ENCODE measurements at regions not wholly inside any gene's neighbourhood (a gene's known extent, or its start where the extent isn't known, plus 50 kb on each side); places are given as distances from the start of the nearest gene placed in this dataset.

- no peak for DNase-seq
These were observed 94.0 kb downstream of the GLI2 start for GRCh38 chr2:120829633-120830025.

DNA sequence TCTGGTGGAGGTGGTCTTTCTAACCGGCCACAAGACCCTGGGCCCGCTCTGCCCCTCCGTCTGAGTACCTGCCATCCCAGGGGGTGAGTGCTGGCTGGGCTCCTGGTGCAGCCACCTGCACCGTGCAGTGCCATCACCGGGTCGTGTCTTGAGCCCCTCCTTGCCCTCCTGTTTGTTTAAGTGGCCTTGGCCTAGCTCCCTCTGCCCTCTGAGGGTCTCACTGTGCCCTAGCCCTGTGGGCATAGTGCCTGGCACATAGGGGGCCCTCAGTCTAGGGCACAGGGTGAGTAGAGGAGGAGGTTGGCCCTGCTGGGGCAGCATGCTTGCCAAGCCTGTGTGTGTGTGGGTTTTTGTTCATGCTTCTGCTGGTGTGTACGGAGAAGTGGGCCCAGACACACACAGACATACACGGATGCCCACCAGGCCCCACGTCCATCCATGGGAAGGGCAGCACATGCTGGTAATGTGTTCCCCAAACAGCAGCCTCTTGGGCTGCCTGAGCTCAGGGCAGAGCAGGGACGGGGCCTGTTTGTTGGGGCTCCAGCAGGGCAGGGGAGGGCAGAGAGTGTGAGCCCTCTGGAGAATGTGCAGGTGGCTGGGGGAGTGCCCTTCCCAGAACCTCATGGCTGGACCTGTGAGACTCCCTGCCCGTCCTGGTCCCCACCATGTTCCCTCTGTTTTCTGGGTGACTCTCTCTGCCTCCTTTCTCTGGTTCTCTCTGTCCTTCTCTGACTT lies 94.6 kb downstream of the GLI2 start:
- DNase-seq = no peak

DNA sequence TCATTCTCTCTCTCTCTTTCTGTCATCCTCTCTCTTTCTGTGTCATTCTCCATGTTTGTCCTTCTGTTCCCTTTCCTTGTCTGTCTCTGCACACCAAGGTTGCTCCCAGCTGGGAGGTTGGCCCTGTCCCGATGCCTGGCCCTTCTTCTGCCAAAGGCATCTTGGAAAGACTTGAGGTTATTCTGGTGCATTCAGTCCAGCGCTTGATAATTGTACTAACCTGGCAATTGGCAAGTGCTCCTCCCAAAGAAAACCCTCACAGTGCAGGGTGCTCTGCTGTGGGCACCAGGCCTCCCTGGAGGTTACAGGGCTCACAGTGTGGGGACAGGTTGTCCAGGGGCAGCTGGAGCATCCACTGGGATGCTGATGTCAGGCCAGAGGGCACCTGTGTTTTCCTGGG lies 95.4 kb downstream of the GLI2 start:
- DNase-seq = no peak

- DNase-seq = no peak
These were observed 96.2 kb downstream of the GLI2 start for GRCh38 chr2:120831891-120832290.

- no peak for DNase-seq
These were observed 96.8 kb downstream of the GLI2 start for GRCh38 chr2:120832296-120833070.

DNA sequence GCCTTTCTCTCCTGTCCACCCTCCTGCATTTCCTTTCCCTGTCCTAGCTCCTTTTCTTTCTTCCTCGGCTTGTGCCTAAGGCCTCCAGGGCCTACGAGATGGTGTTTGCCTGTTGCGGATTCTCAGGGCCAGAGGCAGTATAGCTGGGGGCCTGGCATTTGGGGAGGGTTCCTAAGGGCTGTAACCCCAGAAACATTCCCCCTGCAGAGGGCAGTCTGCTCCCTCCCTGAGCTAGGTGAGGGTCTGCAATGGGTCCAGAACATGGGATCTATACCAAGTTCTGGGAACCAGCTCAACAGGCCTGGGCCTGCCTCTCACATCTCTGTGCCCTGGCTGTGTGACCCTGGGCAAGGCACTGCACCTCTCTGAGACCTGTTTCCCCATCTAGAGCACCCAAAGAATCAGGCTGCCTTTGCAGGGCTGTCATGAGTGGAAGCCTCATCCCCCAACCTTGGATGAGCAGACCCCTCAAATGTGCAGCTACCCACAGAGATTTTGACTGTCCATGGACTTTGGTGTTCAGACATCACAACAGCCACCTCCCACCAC lies 97.5 kb downstream of the GLI2 start:
- no peak for DNase-seq

GRCh38 chr2:120834206-120834605 lies 98.5 kb downstream of the GLI2 start:
- no peak for DNase-seq

DNA sequence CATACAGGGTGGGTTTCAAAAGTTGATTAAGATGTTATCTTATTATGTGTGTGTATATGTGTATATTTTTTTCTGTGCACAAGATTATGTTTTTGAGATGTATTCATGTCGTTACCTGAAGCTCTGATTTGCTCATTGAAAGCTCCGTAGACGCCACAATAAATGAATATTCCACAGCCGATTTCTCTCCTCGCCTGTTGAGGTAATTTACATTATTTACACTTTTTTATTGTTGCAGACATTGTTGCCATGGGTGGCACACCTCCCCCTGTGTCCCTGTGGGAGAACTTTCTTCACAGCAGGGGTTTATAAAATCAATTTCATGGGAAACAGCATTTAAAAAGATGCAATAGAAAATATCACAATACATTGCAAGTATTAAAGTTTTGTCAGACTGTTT lies 100.6 kb downstream of the GLI2 start:
- DNase-seq = no peak

GRCh38 chr2:120840795-120841487 lies 105.3 kb downstream of the GLI2 start:
- no peak for DNase-seq

GRCh38 chr2:120842456-120843439 lies 107.1 kb downstream of the GLI2 start:
- no peak for DNase-seq

- DNase-seq = no peak
These were observed 108.5 kb downstream of the GLI2 start for GRCh38 chr2:120844070-120844738.

DNA sequence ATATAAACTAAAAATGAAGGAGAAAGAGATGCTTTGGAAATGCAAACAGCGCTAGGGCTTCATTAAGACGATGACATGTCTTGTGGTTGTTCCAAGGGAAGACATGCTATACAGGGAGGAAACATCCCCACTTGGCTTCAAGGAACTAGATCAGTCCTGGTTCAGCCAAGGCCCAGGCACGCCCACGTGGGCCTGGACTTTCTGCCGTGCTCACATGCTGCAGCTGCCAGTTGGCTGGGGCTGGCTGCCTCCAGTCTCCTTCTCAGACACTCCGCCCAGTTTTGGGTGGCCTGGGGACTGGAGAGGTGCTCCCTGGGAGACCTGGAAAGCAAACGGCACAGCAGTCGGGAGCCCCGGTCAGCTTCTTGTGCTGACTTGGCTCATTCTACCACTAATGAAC lies 109.6 kb downstream of the GLI2 start:
- DNase-seq = no peak

DNA sequence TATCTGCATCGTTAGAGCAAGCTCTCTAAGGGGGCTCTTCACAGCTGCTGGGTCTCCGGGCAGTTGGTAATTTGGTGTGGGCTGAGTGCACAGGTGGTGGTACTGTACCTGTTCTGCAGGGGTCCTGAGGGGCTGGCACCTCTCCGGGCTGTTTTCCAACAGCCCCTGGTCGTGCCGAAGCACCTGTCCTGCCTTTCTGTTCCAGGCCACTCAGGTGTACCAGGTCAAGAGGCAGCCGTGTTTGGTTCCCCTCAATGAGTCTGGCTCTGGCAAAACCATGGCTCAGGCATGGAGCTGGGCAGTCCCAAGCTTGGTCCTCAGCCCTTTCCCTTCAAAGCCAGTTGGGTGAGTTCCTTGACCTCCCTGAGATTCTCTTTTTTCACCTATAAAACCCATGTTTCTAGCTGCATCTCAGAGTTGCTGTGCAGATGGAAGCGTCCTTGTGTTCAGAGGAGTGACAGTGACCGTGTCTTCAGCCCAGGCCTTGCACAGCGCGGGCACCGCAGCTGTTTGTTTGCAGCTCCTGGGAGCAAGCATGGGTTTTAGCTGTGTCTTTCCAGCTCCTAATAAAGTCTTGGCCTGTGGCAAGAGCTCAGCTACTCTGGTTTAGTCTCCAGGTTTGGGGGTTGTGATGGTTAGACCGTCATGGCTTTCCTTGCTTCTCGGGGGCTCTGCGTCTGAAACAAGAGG lies 110.9 kb downstream of the GLI2 start:
- no peak for DNase-seq

DNA sequence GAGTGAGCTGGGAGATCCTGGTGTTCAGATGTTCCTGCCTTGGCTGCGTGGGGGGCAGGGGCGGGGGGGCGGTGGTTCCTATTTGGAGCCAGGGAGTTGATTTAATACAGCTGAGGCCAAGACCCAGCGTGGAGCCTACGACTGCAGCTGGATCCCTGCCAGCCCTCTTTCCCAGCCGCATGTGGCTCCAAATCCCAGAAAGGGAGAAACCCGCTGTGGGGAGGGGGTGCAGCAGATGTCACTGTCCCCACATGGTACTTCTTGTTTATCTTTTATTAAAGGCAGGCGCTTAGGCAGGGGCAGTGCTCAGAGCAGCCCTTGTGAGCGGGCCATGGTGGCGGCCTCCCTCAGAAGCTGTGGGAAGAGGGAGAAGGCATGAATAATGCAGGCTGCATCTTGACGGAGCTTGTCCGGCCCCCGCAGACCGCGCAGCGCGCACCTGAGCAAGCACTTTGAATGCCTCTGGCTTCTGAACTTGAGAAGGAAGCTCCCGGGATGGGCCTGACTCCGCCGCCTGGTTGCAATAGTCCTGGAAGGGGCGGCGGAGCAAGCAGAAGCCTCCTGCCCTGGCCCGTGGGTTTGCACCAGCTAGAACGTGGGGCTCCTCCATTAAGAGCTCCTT lies 112.1 kb downstream of the GLI2 start:
- DNase-seq = peak; percentile 39

DNA sequence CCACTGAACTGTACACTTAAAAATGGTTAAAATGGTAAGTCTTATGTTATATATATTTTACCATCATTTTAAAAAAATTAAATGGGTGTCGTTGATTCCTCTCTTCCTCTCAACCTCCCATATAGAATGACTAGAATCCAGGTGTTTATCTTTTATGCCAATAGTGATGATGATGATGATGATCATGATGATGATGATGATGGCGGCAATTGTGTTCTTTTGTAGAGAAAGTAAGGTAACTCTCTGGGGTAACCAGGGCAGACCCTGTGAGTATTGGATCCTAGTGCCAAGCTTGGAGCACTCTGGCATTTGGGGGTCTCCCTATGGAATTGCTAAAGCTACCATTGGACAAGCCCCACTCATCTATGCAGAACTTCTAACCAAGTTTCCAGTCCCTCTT lies 113.6 kb downstream of the GLI2 start:
- DNase-seq = no peak

- DNase-seq = no peak
These were observed 114.9 kb downstream of the GLI2 start for GRCh38 chr2:120850551-120850950.

DNA sequence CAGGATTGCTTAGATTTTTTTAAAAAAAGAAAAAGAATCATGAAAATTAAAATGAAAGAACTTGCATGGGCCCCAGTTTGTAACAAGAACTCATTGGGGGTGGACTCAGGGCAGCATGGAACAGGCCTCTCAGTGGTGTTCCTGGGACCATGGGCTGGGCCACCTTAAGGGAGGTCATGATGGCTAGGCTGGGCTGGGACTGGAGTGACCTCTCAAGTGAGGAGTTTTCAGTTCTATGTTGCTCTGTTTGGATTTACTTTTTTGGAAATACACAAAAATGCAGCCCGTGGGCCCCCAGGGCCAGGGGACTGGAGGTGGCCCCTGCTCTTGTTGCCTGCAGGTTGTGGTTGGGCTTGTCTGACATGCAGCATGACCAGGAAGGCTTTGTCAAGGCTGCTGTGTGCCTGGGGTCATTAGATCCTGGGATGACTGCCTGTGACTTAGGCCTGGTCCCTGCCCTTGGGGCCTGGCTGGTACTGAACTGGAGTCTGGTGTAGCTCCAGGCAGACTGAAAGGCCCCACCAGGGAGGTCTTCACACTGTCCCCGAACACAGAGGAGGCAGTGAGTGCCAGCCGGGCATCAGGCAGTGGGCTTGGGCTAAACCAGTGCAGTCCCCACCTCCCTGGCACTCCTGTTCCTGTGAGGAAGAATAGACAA lies 115.6 kb downstream of the GLI2 start:
- DNase-seq = no peak

DNA sequence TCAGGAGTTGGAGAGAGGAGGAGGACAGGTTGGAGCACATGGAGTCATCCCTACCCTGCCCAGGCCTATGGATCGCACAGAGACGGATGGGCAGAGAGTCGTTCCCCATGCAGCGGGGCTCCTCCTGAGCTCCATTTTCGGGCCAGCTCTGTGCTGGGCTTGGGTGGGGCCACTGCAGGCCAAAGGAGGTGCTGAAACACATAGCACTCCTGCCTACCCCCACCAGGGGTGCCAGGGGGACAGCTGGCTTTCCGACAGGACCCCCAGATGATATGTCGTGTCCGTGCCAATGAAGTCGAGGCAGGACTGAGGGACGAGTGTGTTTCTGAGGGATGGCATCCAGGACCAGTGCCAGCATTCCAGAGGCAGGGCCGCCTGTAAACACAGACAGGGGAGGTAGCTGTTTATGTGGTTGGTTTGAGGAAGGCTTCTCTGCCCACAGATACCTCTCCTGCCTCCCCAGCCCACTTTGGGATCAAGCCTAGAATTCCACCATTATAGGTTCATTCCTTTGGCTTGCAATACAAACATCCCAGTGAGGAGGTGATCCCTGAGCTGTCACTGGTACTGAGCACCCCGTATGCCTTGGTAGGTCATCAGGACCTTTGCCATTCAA lies 116.6 kb downstream of the GLI2 start:
- no peak for DNase-seq

DNA sequence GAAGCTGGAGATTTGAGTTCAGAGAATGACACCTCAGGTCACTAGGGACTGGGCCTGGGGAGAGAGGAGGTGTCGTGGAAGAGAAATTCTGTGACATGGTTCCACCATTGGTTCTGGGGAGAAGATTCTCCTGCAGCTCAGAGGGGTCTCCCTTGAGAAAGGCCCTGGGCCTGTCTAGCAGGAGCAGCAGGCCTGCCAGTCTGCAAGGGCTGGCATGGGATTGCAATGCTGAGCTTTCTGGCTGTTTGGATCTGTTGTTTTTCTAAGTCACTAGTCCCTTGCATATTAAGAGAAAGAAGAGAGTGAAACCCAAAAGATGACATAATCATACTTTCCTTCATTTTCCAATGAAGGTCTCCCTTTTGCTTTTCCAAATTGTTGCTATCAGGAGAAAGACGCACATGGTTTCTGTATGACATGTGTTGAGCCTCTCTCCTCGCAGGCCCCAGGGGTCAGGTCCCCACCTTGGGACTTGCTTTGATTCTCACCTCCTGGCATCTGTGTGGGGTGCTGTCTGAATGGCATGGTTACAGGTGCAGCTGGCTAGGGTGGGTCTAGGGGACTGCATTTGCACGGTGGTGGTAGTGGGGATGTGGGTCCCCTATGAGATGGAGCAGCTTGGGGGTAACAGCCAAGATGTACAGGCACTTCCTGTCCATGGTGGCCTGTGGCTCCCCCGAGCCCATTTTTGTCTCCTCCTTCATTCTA lies 117.8 kb downstream of the GLI2 start:
- no peak for DNase-seq
